Prostate gland (tissue), 2 donors: ENCODE measurements at regions not wholly inside any gene's neighbourhood (a gene's known extent, or its start where the extent isn't known, plus 50 kb on each side); places are given as distances from the start of the nearest gene placed in this dataset.

Source experiments
- POLR2A ChIP-seq: fragments of 450-650 bp; IDR thresholded peaks from one replicate; pipeline ENCODE4 v1.6.1; 2016; ENCODE audit warnings: antibody characterized with exemption, mild to moderate bottlenecking
- TF ChIP-seq, protein P1 (sequence below), 4 experiments: fragments of 200-600 bp in 2 of 4; fragments of 450-650 bp in 2 of 4; sonication (generic) in 2 of 4; IDR thresholded peaks; 1 replicate in 3 of 4; 2 replicates in 1 of 4; pipeline ENCODE4 v1.5.1; 2016 to 2019; ENCODE audit warnings: antibody characterized with exemption in 4 of 4, mild to moderate bottlenecking in 2 of 4, moderate library complexity in 2 of 4

DNA sequence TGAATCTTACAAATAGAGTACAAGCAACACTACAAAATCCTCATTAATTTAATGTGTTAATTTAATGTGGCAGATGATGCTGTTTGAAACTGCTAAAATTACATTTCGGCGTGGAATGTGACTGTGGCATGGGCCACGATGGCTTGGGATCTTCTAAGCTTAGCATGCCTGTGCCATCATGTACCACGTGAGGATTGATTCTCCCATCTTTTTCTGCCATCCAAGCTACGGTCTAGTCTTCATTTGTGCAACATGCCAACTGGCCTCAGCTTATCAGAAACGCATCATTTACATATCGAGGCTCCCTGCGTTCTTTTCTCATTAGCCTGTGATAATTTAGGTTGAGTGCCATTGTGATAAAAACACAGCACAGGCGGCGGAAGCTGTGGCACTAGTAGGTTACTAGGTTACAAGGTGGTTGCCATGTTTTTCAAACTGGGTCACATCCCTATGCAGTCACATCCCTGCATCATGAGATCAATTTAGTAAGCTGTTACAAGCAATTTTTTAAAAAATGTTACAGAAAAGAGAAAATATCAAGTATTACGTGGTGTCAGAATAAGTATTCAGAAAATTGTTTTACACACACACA lies 189.9 kb upstream of the RBPJ start:
- TF ChIP-seq, protein P1, sequence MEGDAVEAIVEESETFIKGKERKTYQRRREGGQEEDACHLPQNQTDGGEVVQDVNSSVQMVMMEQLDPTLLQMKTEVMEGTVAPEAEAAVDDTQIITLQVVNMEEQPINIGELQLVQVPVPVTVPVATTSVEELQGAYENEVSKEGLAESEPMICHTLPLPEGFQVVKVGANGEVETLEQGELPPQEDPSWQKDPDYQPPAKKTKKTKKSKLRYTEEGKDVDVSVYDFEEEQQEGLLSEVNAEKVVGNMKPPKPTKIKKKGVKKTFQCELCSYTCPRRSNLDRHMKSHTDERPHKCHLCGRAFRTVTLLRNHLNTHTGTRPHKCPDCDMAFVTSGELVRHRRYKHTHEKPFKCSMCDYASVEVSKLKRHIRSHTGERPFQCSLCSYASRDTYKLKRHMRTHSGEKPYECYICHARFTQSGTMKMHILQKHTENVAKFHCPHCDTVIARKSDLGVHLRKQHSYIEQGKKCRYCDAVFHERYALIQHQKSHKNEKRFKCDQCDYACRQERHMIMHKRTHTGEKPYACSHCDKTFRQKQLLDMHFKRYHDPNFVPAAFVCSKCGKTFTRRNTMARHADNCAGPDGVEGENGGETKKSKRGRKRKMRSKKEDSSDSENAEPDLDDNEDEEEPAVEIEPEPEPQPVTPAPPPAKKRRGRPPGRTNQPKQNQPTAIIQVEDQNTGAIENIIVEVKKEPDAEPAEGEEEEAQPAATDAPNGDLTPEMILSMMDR (IDR thresholded peaks at IDR 0.05) = no peak
- no peak for TF ChIP-seq POLR2A
